Islet precursor cell (in vitro differentiated cells): ENCODE measurements at regions not wholly inside any gene's neighbourhood (a gene's known extent, or its start where the extent isn't known, plus 50 kb on each side); places are given as distances from the start of the nearest gene placed in this dataset.
"Not testable (repeated sequence)": the region's sequence is repeated elsewhere in the genome, so short reads cannot be mapped to it uniquely, and the experiment has no call there.

ENCODE experiments used
- DNase-seq: peaks from one replicate; pipeline ENCODE4 v3.0.0-alpha.2; 2018

DNA sequence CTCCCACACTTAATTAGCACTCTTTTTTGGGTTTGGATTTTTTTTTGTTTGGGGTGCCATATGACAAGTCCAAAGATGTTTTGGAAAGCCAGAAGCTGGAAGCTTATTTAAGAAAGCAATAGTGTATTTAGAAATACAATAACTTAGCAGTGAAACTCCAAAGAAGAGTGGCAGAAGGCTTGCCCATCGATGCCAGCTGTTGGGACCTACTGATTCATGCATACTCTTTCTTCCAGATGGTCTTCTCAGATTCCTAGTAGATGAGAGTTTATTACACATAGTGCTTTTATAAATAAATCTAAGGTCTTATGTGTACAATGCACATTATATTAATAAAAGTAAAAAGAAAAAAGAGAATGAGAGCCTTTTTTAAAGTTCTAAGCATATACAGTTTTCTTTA, 374.6 kb downstream of the OSTF1 start:
- DNase-seq, result no peak

DNA sequence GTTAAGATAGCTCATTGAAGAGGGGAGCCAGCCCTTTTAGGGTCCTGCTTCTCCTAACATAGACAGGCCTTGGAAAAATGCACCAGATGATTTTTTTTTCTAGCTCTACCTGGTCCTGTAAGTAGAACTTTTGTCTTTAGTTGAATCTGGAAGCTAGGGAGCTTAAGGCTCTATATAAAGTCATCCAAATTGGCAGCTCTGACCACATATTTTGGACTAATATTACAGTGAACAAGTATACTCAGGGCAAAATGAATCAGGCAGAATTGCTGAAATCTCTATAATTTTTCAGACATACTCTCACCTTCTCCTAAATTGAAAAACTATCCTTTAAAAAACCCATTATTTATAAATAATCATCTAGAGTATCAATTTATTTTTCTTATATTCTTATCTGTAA, 375.6 kb downstream of the OSTF1 start:
- no peak for DNase-seq

DNA sequence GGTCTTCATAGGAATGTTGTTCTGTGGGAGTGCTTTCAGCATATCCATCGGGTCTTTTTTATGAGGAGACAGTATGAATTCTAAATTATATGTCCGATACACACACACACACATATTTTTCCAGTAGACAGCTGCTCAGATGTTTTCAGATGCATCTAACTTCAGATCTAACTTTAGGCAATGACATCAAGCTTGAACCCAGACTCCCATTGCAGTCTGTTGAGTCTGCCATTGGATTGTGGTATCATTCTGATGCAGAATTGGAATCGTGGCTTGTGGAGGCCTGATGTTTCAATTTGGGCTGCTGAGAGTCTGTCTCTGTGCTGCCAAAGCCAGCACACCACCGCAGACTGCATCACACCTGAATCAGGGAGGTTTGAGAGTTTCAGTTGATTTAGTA, 376.4 kb downstream of the OSTF1 start:
- no peak for DNase-seq

- no peak for DNase-seq
Measured at GRCh38 chr9:75467142-75467541, 378.8 kb downstream of the OSTF1 start.

GRCh38 chr9:75471549-75472114, 383.3 kb downstream of the OSTF1 start:
- DNase-seq, result no peak

- DNase-seq, result no peak
Measured at GRCh38 chr9:75482566-75482965, 394.3 kb downstream of the OSTF1 start.

DNA sequence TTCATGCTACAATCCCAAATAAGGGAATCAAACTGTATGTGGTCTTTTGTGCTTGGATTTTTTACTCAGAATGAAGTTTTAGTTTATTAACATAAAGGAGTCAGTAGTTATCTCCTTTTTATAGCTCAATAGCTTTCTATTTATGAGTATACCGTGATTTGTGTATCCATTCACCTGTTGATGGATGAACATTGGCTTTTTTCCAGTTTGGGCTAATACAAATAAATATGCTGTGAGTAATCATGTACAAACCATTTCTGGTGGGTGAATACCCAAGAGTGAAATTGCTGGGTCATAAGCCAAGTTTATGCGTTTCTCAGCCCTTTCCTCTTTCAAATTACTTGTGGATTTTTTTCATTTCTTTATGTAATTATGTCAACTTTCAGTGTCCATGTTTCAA, 395.3 kb downstream of the OSTF1 start:
- no peak for DNase-seq

GRCh38 chr9:75487856-75488718, 399.8 kb downstream of the OSTF1 start:
- DNase-seq, result peak; percentile 58

GRCh38 chr9:75488719-75489110, 400.4 kb downstream of the OSTF1 start:
- no peak for DNase-seq

GRCh38 chr9:75490326-75490725, 400.1 kb upstream of the PCSK5 start:
- DNase-seq, result no peak

DNA sequence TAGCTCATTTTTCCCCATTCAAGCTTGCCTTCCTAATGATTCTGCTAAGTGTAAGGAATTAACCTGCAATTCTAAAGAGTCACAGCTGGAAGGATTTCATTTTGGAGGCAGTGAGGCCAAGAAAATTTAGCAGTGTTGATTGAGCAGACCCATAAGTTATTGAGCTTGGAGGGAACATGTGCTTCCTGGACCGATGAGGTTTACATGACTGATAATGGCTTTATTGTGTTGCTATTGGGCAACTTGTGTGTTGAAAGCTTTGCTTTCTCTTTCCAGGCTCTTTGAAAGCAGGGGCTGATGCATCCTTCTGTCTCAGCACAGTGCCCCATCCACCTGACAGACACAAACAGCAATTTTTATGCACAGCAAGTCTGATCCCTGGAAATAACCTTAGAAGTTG, 398.9 kb upstream of the PCSK5 start:
- no peak for DNase-seq

DNA sequence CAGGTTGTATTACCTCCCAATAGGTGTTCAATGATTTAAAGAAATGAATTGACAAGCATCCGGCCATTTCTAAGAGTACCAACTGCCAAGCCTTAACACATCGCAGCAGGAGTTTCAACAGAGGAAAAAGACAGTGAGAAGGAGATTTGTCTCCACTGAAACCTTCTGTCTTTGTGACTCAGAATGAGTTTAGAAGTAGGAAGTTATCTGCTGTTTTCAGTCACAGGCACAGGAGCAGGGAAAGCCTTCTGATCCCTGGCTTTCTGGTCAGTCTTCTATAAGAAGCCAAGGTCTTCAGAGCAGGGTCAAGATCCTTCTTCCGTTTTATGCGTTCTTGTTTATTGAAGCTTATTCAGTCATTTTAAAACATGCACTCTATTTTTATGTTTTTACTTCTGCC, 390.7 kb upstream of the PCSK5 start:
- no peak for DNase-seq

DNA sequence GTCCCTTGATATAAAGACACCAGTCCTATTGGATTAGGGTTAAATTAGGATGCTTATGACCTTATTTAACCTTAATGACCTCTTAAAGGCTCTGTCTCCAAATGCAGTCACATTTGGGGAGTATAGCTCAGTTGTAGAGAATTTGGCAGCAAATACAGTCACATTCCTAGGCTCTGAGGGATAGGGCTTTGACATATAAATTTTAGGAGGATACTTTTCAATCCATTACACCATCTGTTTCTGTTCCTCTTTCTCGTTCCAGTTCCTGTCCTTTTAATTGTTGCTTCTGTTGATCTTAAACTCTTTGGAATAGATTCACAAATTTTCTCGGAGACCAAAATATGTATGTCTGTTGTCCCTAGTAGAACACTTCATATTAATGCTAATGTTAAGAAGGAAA, 390.0 kb upstream of the PCSK5 start:
- DNase-seq, result no peak

DNA sequence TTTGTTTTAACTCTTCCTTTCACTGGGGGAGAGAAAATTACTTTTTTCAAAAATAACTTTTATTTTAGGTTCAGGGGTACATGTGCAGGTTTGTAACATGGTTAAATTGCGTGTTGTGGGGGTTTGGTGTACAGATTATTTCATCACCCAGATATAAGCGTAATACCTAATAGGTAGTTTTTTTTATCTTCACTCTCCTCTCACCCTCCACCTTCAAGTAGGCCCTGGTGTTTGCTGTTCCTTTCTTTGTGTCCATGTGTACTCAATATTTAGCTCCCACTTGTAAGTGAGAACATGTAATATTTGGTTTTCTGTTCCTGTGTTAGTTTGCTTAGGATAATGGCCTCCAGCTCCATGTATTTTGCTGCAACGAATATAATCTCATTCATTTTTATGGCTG, 389.5 kb upstream of the PCSK5 start:
- not testable (repeated sequence) for DNase-seq

GRCh38 chr9:75504721-75505120, 385.8 kb upstream of the PCSK5 start:
- DNase-seq, result no peak

DNA sequence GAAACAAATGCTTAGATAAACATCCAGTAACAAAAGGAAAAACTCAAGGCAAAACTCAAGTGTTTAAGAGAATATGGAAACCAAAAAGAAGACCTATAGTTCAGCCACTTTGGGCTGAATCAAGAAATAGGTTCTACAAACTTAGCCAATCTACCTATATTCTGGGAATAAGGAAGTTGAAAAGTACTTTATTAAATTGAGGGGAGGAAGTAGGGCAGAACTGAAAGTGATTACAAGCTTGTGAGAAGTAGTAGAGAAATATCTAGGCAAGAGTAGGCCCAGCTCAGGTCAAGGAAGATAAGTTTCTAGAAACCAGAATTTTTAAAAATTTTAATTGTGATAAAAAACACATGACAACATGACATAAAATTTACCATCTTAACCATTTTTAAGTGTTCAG, 384.8 kb upstream of the PCSK5 start:
- DNase-seq, result no peak

GRCh38 chr9:75529463-75529862, 361.0 kb upstream of the PCSK5 start:
- no peak for DNase-seq

GRCh38 chr9:75531588-75531987, 358.9 kb upstream of the PCSK5 start:
- no peak for DNase-seq

GRCh38 chr9:75532233-75533050, 358.0 kb upstream of the PCSK5 start:
- no peak for DNase-seq

GRCh38 chr9:75539523-75539922, 350.9 kb upstream of the PCSK5 start:
- no peak for DNase-seq

- no peak for DNase-seq
Measured at GRCh38 chr9:75540185-75540584, 350.3 kb upstream of the PCSK5 start.

GRCh38 chr9:75541734-75542133, 348.7 kb upstream of the PCSK5 start:
- DNase-seq, result no peak

GRCh38 chr9:75544815-75545214, 345.7 kb upstream of the PCSK5 start:
- DNase-seq, result no peak

GRCh38 chr9:75545287-75545686, 345.2 kb upstream of the PCSK5 start:
- no peak for DNase-seq
